GM21737 (cell line): ENCODE measurements at regions not wholly inside any gene's neighbourhood (a gene's known extent, or its start where the extent isn't known, plus 50 kb on each side); places are given as distances from the start of the nearest gene placed in this dataset.

Experiments used
- ATAC-seq: cut with Tn5 transposase; IDR thresholded peaks from one replicate; pipeline ENCODE4 v1.9.1; 2021; ENCODE audit warnings: mild to moderate bottlenecking, moderate library complexity; ENCODE audit not compliant: unreplicated experiment

GRCh38 chr10:4733150-4733842 is 92.7 kb upstream of the AKR1E2 start:
- ATAC-seq: no peak

GRCh38 chr10:4730998-4731397 is 95.0 kb upstream of the AKR1E2 start:
- ATAC-seq: no peak

- no peak for ATAC-seq
These were observed 99.9 kb upstream of the AKR1E2 start for GRCh38 chr10:4725917-4726606.

GRCh38 chr10:4723860-4724259 is 102.1 kb upstream of the AKR1E2 start:
- no peak for ATAC-seq

GRCh38 chr10:4721999-4722753 is 103.8 kb upstream of the AKR1E2 start:
- ATAC-seq: no peak

- ATAC-seq: no peak
These were observed 105.5 kb upstream of the AKR1E2 start for GRCh38 chr10:4720463-4720862.

- no peak for ATAC-seq
These were observed 106.3 kb upstream of the AKR1E2 start for GRCh38 chr10:4719671-4720070.

- no peak for ATAC-seq
These were observed 107.0 kb upstream of the AKR1E2 start for GRCh38 chr10:4719036-4719435.

GRCh38 chr10:4718544-4718943 is 107.5 kb upstream of the AKR1E2 start:
- no peak for ATAC-seq

GRCh38 chr10:4717670-4718069 is 108.3 kb upstream of the AKR1E2 start:
- ATAC-seq: no peak

GRCh38 chr10:4710858-4711257 is 115.1 kb upstream of the AKR1E2 start:
- no peak for ATAC-seq

- no peak for ATAC-seq
These were observed 117.8 kb upstream of the AKR1E2 start for GRCh38 chr10:4708123-4708759.

GRCh38 chr10:4707221-4707620 is 118.8 kb upstream of the AKR1E2 start:
- ATAC-seq: no peak

- ATAC-seq: no peak
These were observed 121.9 kb upstream of the AKR1E2 start for GRCh38 chr10:4704034-4704545.

- no peak for ATAC-seq
These were observed 125.0 kb upstream of the AKR1E2 start for GRCh38 chr10:4701016-4701415.

- no peak for ATAC-seq
These were observed 125.9 kb upstream of the AKR1E2 start for GRCh38 chr10:4699950-4700730.

- no peak for ATAC-seq
These were observed 127.9 kb upstream of the AKR1E2 start for GRCh38 chr10:4698075-4698474.

- ATAC-seq: no peak
These were observed 129.8 kb upstream of the AKR1E2 start for GRCh38 chr10:4696186-4696585.

GRCh38 chr10:4693967-4694366 is 132.0 kb upstream of the AKR1E2 start:
- no peak for ATAC-seq

GRCh38 chr10:4692206-4692605 is 133.8 kb upstream of the AKR1E2 start:
- ATAC-seq: no peak
